Retinal pigment epithelial cell (primary cell): ENCODE measurements at regions not wholly inside any gene's neighbourhood (a gene's known extent, or its start where the extent isn't known, plus 50 kb on each side); places are given as distances from the start of the nearest gene placed in this dataset.

Source experiments
- DNase-seq: peaks from one replicate; pipeline ENCODE4 v3.0.0-alpha.2; 2010; ENCODE audit warnings: low read depth
- H3K4me3 ChIP-seq: 2 replicates; pipeline ENCODE4 v1.5.1; 2011; ENCODE audit warnings: mild to moderate bottlenecking, low read length, control low read depth, moderate library complexity
- CTCF ChIP-seq: conservative IDR thresholded peaks from 2 replicates; pipeline ENCODE4 v1.5.1; 2011; ENCODE audit warnings: low read depth, low read length, control low read depth, inconsistent platforms

- DNase-seq = no peak
- H3K4me3 ChIP-seq = no peak overlapping the region
- TF ChIP-seq CTCF = no peak
Observed at GRCh38 chr5:71862507-71863060, 143.5 kb downstream of the CARTPT start.

GRCh38 chr5:71864730-71865601, 145.9 kb downstream of the CARTPT start:
- no peak for TF ChIP-seq CTCF
- no peak for DNase-seq
- no peak overlapping the region for H3K4me3 ChIP-seq

- no peak overlapping the region for H3K4me3 ChIP-seq
- no peak for TF ChIP-seq CTCF
- no peak for DNase-seq
Observed at GRCh38 chr5:71865665-71866320, 146.7 kb downstream of the CARTPT start.

- no peak for DNase-seq
- no peak overlapping the region for H3K4me3 ChIP-seq
- TF ChIP-seq CTCF = no peak
Observed at GRCh38 chr5:71872311-71872864, 153.3 kb downstream of the CARTPT start.

- DNase-seq = no peak
- no peak overlapping the region for H3K4me3 ChIP-seq
- TF ChIP-seq CTCF = no peak
Observed at GRCh38 chr5:71873191-71873591, 154.1 kb downstream of the CARTPT start.

- no peak overlapping the region for H3K4me3 ChIP-seq
- DNase-seq = no peak
- TF ChIP-seq CTCF = no peak
Observed at GRCh38 chr5:71874521-71874920, 155.4 kb downstream of the CARTPT start.
